ENCODE measurements at regions not wholly inside any gene's neighbourhood (a gene's known extent, or its start where the extent isn't known, plus 50 kb on each side); places are given as distances from the start of the nearest gene placed in this dataset.

- TF ChIP-seq EGR1 (IDR thresholded peaks at IDR 0.05; ENCODE audit: borderline replicate concordance, low read depth, low read length): no peak
- TF ChIP-seq EP300 (IDR thresholded peaks at IDR 0.05; ENCODE audit: borderline replicate concordance in 1 of 2, low read depth in 2 of 2, low read length in 2 of 2): no peak
- TF ChIP-seq CREB1 (IDR thresholded peaks at IDR 0.05): no peak
- TF ChIP-seq GABPA (IDR thresholded peaks at IDR 0.05; ENCODE audit: borderline replicate concordance, insufficient read depth, low read length): no peak
- TF ChIP-seq FOSL1 (IDR thresholded peaks at IDR 0.05; ENCODE audit: insufficient read depth, low read depth, low read length): no peak
- no peak for TF ChIP-seq USF2 (IDR thresholded peaks at IDR 0.05; ENCODE audit: low read length)
Measured at GRCh38 chr1:170265234-170265633, 119.5 kb downstream of the NTMT2 start.

Measured in H1 (cell line).